ENCODE measurements at regions not wholly inside any gene's neighbourhood (a gene's known extent, or its start where the extent isn't known, plus 50 kb on each side); places are given as distances from the start of the nearest gene placed in this dataset.

GRCh38 chr14:56741325-56741724 is 69.0 kb downstream of the OTX2 start:
- Histone ChIP-seq H3K9me1 (ENCODE audit: control insufficient read depth, insufficient read depth, low read length) (no peaks in the 10 kb centered on the region), H3K4me1 (replicated peaks in 1 of 2; ENCODE audit: control insufficient read depth in 2 of 2, insufficient read depth in 2 of 2, low read length in 2 of 2) (no peaks in the 10 kb centered on the region), H3K27ac (ENCODE audit: extremely low read depth, low read depth, low read length) (no peak overlapping the region), H3K79me2 (ENCODE audit: control insufficient read depth, insufficient read depth, low read length) (no peaks in the 10 kb centered on the region), H3K36me3 (ENCODE audit: control insufficient read depth, insufficient read depth, low read length) (no peaks in the 10 kb centered on the region), H2AFZ (ENCODE audit: low read depth, low read length) (no peak overlapping the region), H3K9ac (ENCODE audit: insufficient read depth in 1 of 2, low read depth in 2 of 2, low read length in 2 of 2) (no peak overlapping the region), H3K4me3 (no peak overlapping the region), H3K9me3 (replicated peaks; ENCODE audit: control insufficient read depth, insufficient read depth, low read depth, low read length) (no peaks in the 10 kb centered on the region), H3K27me3 (ENCODE audit: control insufficient read depth in 2 of 2, insufficient read depth in 2 of 2, low read length in 2 of 2) (no peaks in the 10 kb centered on the region), H4K20me1 (replicated peaks; ENCODE audit: control insufficient read depth, insufficient read depth, low read length) (no peaks in the 10 kb centered on the region), H3K4me2 (ENCODE audit: insufficient read depth, low read length) (no peak overlapping the region)
- no peak for DNase-seq (ENCODE audit: extremely low read depth in 1 of 4, low spot score in 3 of 4)
- CTCF ChIA-PET (ENCODE audit: low intra/inter-chr PET ratio) = no interaction called here
- POLR2A ChIA-PET = interaction anchor here (1.6 kb wide), 1 partner anchor 21 kb away, joined by 5 read pairs; no protein-coding TSS in a partner anchor
- intact Hi-C loops (cut with micrococcal nuclease) = no loop called here
- BruUV-seq (replicated peaks) = no TSS peak
- TF ChIP-seq CBX3 (IDR thresholded peaks at IDR 0.05; ENCODE audit: borderline replicate concordance in 1 of 2, low read length in 2 of 2) (no peak), MAX (CRISPR knock-in tag; IDR thresholded peaks at IDR 0.05) (no peak), CHD2 (IDR thresholded peaks at IDR 0.05; ENCODE audit: low read depth, low read length) (no peak), PHB2 (IDR thresholded peaks at IDR 0.05; ENCODE audit: low read depth) (no peak), MECOM (CRISPR knock-in tag; IDR thresholded peaks at IDR 0.05) (no peak), PTRF (tag; IDR thresholded peaks at IDR 0.05) (no peak), PTBP1 (IDR thresholded peaks at IDR 0.05; ENCODE audit: low read depth, low read length) (no peak)
- no peak for ATAC-seq
- FAIRE-seq = no peak
- in situ Hi-C loops (cut with MboI) = no loop called here
- WGBS (ENCODE audit: insufficient coverage, low coverage, missing lambda C conversion rate) = 5% methylated on average over 7 of the region's 7 CpGs

DNA sequence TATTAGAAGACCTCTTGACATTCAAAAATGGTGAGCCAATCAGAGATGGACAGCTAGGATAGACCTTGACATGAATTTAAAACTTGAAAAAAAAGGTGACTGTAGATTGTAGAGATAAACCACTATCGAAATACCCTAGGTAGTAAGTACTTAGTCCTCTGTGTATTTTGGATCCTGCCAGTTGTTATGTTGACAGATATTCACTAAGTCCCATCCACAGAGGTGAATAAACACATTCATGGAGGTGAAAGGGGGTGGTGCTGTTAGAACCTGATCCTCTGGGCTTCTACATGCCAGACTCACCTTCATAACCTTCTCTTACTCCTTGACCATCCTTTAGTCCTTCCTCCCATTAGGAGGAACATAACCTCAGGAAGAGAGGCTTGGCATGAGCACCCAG is 72.3 kb downstream of the OTX2 start:
- 0% methylated on average over 1 of the region's 1 CpG for WGBS (ENCODE audit: insufficient coverage, low coverage, missing lambda C conversion rate)
- no peak for DNase-seq (ENCODE audit: extremely low read depth in 1 of 4, low spot score in 3 of 4)
- POLR2A ChIA-PET = no interaction called here
- Histone ChIP-seq H3K9me1 (ENCODE audit: control insufficient read depth, insufficient read depth, low read length) (no peaks in the 10 kb centered on the region), H3K4me2 (ENCODE audit: insufficient read depth, low read length) (no peak overlapping the region), H3K27ac (ENCODE audit: extremely low read depth, low read depth, low read length) (no peak overlapping the region), H3K4me3 (no peak overlapping the region), H3K36me3 (ENCODE audit: control insufficient read depth, insufficient read depth, low read length) (no peaks in the 10 kb centered on the region), H3K4me1 (replicated peaks in 1 of 2; ENCODE audit: control insufficient read depth in 2 of 2, insufficient read depth in 2 of 2, low read length in 2 of 2) (no peaks in the 10 kb centered on the region), H3K79me2 (ENCODE audit: control insufficient read depth, insufficient read depth, low read length) (no peaks in the 10 kb centered on the region), H2AFZ (ENCODE audit: low read depth, low read length) (no peak overlapping the region), H3K9ac (ENCODE audit: insufficient read depth in 1 of 2, low read depth in 2 of 2, low read length in 2 of 2) (no peak overlapping the region), H3K9me3 (replicated peaks; ENCODE audit: control insufficient read depth, insufficient read depth, low read depth, low read length) (no peaks in the 10 kb centered on the region), H3K27me3 (ENCODE audit: control insufficient read depth in 2 of 2, insufficient read depth in 2 of 2, low read length in 2 of 2) (peaks cover 0 to 5% of the 10 kb centered on the region in 2 experiments; a peak in 2 of 5 replicates), H4K20me1 (replicated peaks; ENCODE audit: control insufficient read depth, insufficient read depth, low read length) (no peaks in the 10 kb centered on the region)
- CTCF ChIA-PET (ENCODE audit: low intra/inter-chr PET ratio) = no interaction called here
- in situ Hi-C loops (cut with MboI) = no loop called here
- ATAC-seq = no peak
- no TSS peak for BruUV-seq (replicated peaks)
- no peak for FAIRE-seq
- intact Hi-C loops (cut with micrococcal nuclease) = no loop called here
- TF ChIP-seq POLR2AphosphoS2 (IDR thresholded peaks at IDR 0.05; ENCODE audit: low read length) (no peak), BCOR (IDR thresholded peaks at IDR 0.05) (no peak), ADNP (tag; IDR thresholded peaks at IDR 0.05) (no peak), NONO (IDR thresholded peaks at IDR 0.05; ENCODE audit: low read depth in 2 of 2, low read length in 1 of 2) (no peak), BRF1 (IDR thresholded peaks at IDR 0.05; ENCODE audit: borderline replicate concordance, extremely low read depth, insufficient read length) (no peak), BHLHE40 (IDR thresholded peaks at IDR 0.05; ENCODE audit: low read length) (no peak)
- TF ChIP-seq, protein P1, sequence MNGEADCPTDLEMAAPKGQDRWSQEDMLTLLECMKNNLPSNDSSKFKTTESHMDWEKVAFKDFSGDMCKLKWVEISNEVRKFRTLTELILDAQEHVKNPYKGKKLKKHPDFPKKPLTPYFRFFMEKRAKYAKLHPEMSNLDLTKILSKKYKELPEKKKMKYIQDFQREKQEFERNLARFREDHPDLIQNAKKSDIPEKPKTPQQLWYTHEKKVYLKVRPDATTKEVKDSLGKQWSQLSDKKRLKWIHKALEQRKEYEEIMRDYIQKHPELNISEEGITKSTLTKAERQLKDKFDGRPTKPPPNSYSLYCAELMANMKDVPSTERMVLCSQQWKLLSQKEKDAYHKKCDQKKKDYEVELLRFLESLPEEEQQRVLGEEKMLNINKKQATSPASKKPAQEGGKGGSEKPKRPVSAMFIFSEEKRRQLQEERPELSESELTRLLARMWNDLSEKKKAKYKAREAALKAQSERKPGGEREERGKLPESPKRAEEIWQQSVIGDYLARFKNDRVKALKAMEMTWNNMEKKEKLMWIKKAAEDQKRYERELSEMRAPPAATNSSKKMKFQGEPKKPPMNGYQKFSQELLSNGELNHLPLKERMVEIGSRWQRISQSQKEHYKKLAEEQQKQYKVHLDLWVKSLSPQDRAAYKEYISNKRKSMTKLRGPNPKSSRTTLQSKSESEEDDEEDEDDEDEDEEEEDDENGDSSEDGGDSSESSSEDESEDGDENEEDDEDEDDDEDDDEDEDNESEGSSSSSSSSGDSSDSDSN (IDR thresholded peaks at IDR 0.05; ENCODE audit: borderline replicate concordance in 1 of 2, low read depth in 2 of 2, low read length in 2 of 2) = no peak
- TF ChIP-seq, protein P2, sequence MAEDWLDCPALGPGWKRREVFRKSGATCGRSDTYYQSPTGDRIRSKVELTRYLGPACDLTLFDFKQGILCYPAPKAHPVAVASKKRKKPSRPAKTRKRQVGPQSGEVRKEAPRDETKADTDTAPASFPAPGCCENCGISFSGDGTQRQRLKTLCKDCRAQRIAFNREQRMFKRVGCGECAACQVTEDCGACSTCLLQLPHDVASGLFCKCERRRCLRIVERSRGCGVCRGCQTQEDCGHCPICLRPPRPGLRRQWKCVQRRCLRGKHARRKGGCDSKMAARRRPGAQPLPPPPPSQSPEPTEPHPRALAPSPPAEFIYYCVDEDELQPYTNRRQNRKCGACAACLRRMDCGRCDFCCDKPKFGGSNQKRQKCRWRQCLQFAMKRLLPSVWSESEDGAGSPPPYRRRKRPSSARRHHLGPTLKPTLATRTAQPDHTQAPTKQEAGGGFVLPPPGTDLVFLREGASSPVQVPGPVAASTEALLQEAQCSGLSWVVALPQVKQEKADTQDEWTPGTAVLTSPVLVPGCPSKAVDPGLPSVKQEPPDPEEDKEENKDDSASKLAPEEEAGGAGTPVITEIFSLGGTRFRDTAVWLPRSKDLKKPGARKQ (CRISPR knock-in tag; IDR thresholded peaks at IDR 0.05) = no peak

All from K562 (cell line).